ENCODE measurements at regions not wholly inside any gene's neighbourhood (a gene's known extent, or its start where the extent isn't known, plus 50 kb on each side); places are given as distances from the start of the nearest gene placed in this dataset.

DNA sequence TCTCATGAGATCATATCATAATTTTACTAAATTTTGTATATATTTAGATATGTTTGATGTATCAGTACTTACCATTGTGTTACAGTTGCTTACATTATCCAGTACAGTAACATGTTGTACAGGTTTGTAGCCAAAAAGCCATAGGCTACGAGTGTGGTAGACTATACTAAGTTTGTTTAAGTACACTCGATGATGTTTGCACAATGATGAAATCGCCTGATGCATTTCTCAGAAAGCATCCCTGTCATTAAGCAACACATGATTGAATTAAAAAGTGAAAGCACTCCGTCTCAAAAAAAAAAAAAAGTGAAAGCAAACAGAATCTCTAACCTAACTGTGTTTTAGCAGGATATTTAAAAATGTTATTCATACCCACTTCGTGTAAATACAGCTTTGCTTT is 104.9 kb upstream of the TFAP2D start:
- TF ChIP-seq, protein P1, sequence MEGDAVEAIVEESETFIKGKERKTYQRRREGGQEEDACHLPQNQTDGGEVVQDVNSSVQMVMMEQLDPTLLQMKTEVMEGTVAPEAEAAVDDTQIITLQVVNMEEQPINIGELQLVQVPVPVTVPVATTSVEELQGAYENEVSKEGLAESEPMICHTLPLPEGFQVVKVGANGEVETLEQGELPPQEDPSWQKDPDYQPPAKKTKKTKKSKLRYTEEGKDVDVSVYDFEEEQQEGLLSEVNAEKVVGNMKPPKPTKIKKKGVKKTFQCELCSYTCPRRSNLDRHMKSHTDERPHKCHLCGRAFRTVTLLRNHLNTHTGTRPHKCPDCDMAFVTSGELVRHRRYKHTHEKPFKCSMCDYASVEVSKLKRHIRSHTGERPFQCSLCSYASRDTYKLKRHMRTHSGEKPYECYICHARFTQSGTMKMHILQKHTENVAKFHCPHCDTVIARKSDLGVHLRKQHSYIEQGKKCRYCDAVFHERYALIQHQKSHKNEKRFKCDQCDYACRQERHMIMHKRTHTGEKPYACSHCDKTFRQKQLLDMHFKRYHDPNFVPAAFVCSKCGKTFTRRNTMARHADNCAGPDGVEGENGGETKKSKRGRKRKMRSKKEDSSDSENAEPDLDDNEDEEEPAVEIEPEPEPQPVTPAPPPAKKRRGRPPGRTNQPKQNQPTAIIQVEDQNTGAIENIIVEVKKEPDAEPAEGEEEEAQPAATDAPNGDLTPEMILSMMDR (IDR thresholded peaks at IDR 0.05): no peak
- Histone ChIP-seq H3K4me3 (no peak overlapping the region), H3K27ac (no peak overlapping the region)
- DNase-seq (ENCODE audit: low spot score): no peak

DNA sequence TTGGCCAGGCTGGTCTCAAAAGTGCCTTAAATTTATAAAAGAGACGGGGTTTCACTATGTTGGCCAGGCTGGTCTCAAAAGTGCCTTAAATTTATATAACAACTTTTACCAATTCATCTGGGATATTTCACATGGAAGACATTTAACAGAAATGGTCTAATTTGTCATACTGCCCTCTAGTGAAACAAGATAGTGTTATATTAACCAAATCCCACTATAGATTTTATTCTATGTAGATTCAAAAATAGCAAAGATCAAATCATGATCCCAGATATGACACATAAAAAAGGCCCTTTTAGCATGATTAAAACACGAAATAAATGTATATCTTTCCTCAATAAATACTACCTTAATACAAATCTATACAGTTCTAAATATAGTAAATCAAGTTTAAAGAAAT is 102.8 kb upstream of the TFAP2D start:
- H3K4me3 ChIP-seq: no peak overlapping the region
- no peak overlapping the region for H3K27ac ChIP-seq
- TF ChIP-seq, protein P1 (IDR thresholded peaks at IDR 0.05): no peak
- DNase-seq (ENCODE audit: low spot score): no peak

DNA sequence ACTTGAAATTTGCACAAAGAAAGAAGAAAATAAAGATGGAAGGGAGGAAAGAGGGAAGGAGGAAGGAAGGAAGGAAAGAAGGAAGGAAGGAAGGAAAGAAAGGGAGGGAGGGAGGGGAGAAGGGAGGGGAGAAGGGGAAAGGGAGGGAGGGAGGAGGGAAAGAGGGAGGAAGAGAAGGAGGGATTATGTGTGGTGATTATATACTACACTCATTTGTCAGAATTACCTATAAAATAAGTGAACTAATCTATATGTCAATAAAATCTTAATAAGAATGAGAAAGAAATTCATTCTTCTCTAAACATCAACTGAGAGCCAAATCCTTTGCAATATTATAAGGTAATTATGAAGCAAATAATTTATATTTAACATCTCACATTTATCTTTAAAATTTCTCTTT is 77.9 kb upstream of the TFAP2D start:
- Histone ChIP-seq H3K27ac (no peak overlapping the region), H3K4me3 (no peak overlapping the region)
- DNase-seq (ENCODE audit: low spot score): no peak
- TF ChIP-seq, protein P1 (IDR thresholded peaks at IDR 0.05): no peak

DNA sequence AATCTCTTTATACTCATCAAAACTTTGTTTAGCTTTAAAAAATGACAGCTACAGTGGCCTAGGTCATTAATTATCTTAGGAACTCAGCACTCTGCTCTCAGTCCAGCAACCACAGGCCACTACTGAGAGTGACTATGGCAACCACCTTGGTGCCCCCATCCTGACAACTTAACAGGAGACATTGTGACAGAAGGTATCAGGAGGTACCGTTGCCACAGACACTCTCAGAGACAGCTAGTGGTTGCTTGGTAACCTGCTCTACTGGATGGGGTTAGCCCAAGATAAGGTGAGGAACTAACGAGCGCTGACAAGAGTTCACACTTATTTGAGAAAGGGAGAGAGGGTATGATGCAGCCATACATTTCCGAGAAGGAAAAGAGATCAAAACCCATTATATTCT is 76.1 kb upstream of the TFAP2D start:
- Histone ChIP-seq H3K4me3 (no peak overlapping the region), H3K27ac (no peak overlapping the region)
- DNase-seq (ENCODE audit: low spot score): no peak

DNA sequence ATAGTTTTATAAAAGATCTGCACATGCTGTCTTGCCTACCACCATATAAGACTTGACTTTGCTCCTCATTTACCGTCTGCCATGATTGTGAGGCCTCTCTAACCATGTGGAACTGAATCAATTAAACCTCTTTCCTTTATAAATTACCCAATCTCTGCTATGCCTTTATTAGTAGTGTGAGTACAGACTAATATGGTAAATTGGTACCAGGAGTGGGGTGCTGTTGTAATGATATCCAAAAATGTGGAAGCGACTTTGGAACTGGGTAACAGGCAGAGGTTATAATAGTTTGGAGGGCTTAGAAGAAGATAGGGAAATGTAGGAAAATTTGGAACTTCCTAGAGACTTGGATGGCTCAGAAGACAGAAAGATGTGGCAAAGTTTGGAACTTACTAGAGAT is 64.2 kb upstream of the TFAP2D start:
- no peak for DNase-seq (ENCODE audit: low spot score)
- TF ChIP-seq, protein P1 (IDR thresholded peaks at IDR 0.05): no peak
- Histone ChIP-seq H3K4me3 (no peak overlapping the region), H3K27ac (no peak overlapping the region)

More for the DNA sequence above, 76.1 kb upstream of the TFAP2D start:
- TF ChIP-seq, protein P1 (IDR thresholded peaks at IDR 0.05): no peak

DNA sequence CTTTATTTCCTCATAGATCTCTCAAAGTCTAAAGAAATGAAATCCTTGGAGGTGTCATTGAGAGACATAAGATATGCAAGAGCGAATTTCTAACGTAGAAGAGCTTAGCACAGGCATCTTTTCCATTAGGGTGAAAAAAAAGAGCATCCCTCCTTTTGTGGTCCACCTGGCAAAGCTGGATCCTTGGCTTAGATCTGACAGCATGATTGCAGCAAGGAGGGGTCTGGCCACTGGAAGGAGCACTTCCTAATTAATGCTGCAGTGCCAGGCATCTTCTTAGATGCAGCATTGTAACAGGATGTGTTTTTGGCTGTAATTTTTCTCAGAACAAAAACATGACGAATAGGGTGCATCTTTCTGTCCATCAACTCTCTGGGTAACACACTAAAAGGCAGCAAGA is 60.1 kb upstream of the TFAP2D start:
- no peak overlapping the region for H3K4me3 ChIP-seq
- H3K27ac ChIP-seq: no peak overlapping the region
- TF ChIP-seq, protein P1 (IDR thresholded peaks at IDR 0.05): no peak
- DNase-seq (ENCODE audit: low spot score): no peak

DNA sequence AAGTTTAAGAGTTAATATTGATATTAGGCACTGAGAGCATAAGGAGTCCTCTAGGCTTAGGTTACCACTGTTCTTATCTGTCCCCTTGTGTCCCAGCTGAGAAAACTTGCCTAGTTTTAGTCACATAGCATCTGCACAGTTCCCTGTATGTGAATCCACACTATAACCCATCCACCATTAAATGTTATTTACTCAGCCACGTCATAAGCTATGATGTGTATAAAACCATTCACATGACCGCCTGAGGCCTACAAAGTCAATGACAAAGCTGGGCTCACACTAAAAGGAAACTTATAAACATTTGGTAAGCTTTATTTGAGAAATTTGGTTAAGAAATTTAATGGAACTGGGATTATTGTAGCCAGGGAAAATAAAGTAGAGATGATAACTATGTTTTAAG is 59.2 kb upstream of the TFAP2D start:
- TF ChIP-seq, protein P1 (IDR thresholded peaks at IDR 0.05): no peak
- Histone ChIP-seq H3K4me3 (no peak overlapping the region), H3K27ac (no peak overlapping the region)
- DNase-seq (ENCODE audit: low spot score): no peak
